HG03097 (cell line): ENCODE measurements at regions not wholly inside any gene's neighbourhood (a gene's known extent, or its start where the extent isn't known, plus 50 kb on each side); places are given as distances from the start of the nearest gene placed in this dataset.

Experiments used
- ATAC-seq: cut with Tn5 transposase; IDR thresholded peaks from one replicate; pipeline ENCODE4 v1.9.1; 2021; ENCODE audit not compliant: unreplicated experiment, low FRiP score

- ATAC-seq: no peak
Observed at GRCh38 chr5:2461701-2462691, 289.5 kb downstream of the IRX2 start.

DNA sequence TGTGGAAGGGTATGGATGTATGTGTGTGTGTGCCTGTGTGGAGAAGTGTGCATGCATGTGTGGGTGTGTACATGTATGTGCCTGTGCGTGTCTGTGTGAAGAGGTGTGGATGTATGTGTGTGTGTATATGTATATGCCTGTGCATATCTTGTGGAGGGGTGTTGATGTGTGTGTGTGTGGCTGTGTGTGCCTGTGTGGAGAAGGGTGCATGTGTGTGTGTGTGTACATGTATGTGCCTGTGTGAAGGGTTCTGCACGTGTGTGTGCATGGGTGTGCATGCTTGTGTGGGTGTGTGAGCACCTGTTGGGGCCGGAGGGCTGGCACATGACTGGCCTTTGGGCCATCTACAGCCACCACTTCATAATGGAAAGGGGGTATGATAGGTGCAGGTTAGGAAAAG, 291.4 kb downstream of the IRX2 start:
- ATAC-seq: no peak

GRCh38 chr5:2459251-2459650, 292.2 kb downstream of the IRX2 start:
- no peak for ATAC-seq

DNA sequence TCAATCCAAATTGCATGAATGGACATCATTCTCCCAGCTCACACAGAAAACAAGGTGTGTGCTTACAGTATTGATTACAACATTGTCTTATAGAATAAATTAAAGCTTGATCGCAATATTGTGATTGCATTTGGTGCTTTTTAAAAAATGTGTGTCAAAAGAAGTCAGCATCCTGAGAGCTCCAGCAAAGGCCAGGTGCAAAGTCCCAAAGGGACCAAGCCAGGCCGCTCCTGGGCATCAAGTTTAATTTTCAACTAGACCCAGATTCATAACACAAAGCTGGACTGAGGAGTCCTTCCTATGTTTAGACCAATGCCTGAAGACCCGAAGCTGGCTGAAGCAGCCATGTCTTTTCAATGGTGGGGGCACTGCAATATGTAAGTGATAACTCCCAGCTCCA, 295.6 kb downstream of the IRX2 start:
- ATAC-seq: no peak

- no peak for ATAC-seq
Observed at GRCh38 chr5:2454876-2455275, 296.6 kb downstream of the IRX2 start.

DNA sequence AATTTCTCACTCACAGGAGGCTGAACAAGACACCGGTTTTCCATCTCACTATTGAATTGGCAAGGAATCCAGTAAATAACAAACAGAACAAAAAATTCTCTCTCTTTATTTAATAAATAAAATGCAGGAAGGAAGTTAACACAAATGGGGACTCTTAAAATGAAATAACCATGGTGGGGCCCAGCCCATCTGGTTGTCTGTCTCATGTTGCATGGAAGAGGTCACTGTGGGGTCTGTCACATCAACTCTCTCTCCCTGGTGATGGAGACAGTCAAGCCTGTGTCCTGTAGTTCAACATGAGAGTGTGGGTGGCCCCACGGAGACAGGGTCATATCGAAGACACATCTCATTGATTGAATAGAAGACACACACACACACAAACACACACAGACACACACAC, 297.7 kb downstream of the IRX2 start:
- no peak for ATAC-seq

DNA sequence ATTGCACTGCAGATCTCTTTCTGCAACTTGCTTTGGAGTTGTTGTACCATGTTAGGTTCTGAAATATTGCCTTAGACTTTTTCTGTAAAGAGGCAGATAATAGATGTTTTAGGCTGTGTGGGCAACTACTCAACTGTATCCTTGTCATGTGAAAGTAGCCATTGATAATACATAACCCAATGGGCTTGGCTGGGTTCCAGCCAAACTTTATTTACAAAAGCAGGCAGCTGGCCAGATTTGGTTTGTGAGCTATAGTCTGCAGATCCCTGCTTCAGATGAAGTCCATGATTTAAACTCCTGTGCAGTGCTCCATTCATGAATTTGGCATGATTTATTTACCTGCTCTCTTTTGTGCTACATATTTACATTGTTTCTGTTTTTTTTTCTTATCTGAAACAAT, 300.4 kb downstream of the IRX2 start:
- no peak for ATAC-seq

DNA sequence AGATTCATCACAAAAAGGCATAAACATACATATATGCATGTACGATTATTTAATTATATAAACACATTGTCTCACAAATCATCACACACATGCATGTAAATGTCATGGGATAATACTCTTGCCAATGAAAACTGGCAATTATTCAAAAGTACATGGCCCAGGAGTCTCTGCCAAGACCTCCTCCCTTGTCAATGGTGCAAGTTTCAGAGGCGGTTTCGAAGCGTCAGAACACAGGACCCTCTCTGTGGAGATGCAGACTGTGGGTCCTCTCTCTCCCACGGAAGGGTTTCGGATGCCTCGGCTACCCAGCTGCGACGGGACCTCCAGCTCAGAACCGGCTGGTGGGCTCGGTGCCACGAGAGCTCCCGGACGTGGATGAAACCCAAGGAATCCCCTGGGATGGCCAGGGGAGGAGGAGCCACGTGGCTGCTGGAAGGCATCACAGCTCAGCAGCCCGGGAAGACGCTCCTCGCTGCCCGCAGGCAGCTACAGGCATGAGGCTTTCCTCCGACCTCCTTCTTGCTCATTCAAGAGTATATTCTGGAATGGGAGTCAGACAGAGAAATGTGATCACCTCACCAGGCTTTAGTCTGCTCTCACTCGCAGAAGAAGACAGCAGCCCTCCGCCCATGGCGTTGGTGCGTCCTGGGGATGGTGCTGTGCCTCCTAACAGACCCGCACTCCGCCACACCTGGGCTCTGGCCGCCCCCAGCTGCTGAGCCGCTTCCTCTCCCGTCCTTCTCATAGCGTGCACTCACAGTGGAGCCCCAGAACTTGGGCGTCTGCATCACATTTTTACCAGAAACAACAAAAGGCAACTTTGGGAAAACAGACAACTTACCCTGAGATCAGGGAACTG, 308.8 kb downstream of the IRX2 start:
- ATAC-seq: no peak

DNA sequence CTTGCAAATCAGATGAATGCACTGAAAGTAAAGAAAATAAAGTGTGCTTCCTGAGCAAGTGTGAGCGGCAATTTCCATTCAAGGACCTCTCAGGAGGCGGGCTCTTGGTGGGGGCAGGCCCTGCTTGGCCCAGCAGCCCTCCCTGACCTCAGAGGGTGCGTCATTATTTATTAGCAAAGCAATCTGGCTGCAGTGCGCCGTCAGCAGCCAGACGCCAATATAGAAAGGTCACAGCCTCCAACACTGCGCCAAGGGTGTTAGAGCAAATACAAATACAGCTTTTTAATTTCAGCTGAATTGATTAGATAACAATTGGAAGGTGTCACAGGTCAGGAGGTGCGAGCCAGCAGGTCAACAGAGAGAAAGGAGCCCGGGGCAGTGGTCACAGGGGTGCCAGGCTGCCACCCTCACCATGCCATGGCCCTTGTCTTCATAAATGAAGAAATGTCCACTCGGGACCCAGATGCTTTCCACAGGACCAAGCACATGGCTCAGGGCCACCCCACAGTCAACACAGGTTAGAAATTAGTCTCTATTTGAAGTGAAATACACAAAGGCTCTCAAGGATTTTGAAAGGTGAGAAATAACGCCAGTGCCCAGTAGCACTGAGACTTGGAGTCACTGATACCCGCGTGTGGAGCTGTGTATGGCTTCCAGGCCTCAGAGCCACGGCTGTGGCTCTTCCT, 309.8 kb downstream of the IRX2 start:
- ATAC-seq: no peak

GRCh38 chr5:2439608-2440007, 311.9 kb downstream of the IRX2 start:
- ATAC-seq: no peak

GRCh38 chr5:2433086-2433485, 318.4 kb downstream of the IRX2 start:
- no peak for ATAC-seq

GRCh38 chr5:2432076-2432920, 319.2 kb downstream of the IRX2 start:
- no peak for ATAC-seq

DNA sequence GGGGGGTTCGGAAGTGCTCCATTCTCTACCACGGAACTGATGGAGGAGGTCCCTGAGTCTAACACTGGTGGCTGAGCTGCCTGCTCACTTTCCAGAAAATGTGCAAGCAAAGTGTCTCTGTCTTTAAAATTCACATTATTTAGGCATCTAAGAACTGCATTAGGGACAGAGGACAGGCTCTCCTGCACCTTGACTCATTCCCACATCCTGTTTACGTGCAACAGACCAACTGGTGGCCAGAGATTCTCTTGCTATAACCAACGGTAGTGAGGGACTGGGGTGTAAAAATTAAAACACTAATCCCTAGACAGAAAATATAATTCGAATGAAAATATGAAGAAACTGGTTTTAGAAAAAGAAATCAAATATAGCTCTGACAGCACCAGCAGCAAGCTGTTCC, 320.9 kb downstream of the IRX2 start:
- ATAC-seq: no peak

GRCh38 chr5:2427983-2428382, 323.5 kb downstream of the IRX2 start:
- no peak for ATAC-seq

GRCh38 chr5:2423634-2424033, 327.8 kb downstream of the IRX2 start:
- ATAC-seq: no peak

DNA sequence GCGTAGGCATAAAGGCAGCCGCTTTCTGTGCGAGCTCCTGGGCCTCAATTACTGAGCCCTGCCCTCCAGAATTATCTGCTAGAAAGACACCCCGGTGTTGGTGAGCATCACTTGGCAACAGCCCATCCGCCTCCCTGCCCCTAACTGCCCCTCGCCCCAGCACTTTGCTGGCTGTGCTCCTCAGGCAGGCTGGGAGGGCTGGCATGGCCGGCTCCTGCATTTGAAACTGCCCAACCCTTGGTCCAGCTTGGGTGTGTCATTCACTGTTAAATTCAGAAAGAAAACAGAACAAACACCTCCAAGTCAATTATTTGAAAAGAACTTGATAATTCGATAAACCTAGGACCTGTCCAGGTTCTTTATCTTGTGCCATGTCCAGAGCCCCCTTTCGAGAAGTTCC, 334.2 kb downstream of the IRX2 start:
- no peak for ATAC-seq

- ATAC-seq: no peak
Observed at GRCh38 chr5:2415678-2416077, 335.8 kb downstream of the IRX2 start.

- no peak for ATAC-seq
Observed at GRCh38 chr5:2410451-2410850, 341.0 kb downstream of the IRX2 start.

DNA sequence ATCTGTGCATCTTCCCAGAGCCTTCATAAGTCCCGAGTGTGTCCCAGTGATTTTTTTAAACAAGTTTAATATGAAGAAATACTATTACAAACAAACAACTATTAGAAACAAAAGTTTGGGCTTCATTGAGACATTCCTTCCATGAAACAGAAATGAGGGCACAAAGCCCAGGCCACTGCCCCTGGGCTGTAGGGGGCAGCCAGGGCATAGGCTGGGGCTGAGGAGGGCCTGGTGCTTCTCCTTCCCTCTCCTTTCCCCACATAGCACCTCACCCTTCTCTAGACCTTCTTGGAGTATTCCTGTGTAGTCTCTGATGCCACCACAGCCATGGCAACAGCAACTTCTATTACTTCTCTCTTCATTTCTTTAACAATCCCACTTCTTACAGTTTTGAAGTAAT, 348.2 kb downstream of the IRX2 start:
- ATAC-seq: no peak

- no peak for ATAC-seq
Observed at GRCh38 chr5:2399804-2400203, 351.7 kb downstream of the IRX2 start.
